HepG2 (cell line): ENCODE measurements at regions not wholly inside any gene's neighbourhood (a gene's known extent, or its start where the extent isn't known, plus 50 kb on each side); places are given as distances from the start of the nearest gene placed in this dataset.
A peak's percentile ranks its signal among the peaks of the same experiment; 100 is the strongest.

Experiments
- FOXK1 ChIP-seq: sonication (generic); formaldehyde crosslinking; IDR thresholded peaks from 2 replicates; pipeline ENCODE4 v1.4.0; 2020; ENCODE audit warnings: low read depth, missing genetic modification reagents, borderline replicate concordance
- HDAC2 ChIP-seq: sonication (generic); formaldehyde crosslinking; IDR thresholded peaks from 2 replicates; pipeline ENCODE4 v1.4.0; 2020; ENCODE audit warnings: missing genetic modification reagents
- HNF4G ChIP-seq, 2 experiments: sonication (generic) in 1 of 2; formaldehyde crosslinking in 1 of 2; IDR thresholded peaks; 2 replicates each; pipeline versions ENCODE4 v1.4.0 to v1.6.1; 2011 to 2020; ENCODE audit warnings: borderline replicate concordance in 2 of 2, low read depth in 2 of 2, mild to moderate bottlenecking in 2 of 2, low read length in 1 of 2, missing genetic modification reagents in 1 of 2, moderate library complexity in 1 of 2
- KDM1A ChIP-seq: IDR thresholded peaks from 2 replicates; pipeline ENCODE4 v1.6.1; 2016; ENCODE audit warnings: missing compliant biosample characterization
- MTERF4 ChIP-seq: sonication (generic); formaldehyde crosslinking; IDR thresholded peaks from 2 replicates; pipeline ENCODE4 v1.8.0; 2023; ENCODE audit warnings: mild to moderate bottlenecking, missing genetic modification reagents
- NFYB ChIP-seq: sonication (generic); formaldehyde crosslinking; IDR thresholded peaks from 2 replicates; pipeline ENCODE4 v1.4.0; 2020; ENCODE audit warnings: missing genetic modification reagents
- NR3C1 ChIP-seq: sonication (generic); formaldehyde crosslinking; IDR thresholded peaks from 2 replicates; pipeline ENCODE4 v1.4.0; 2020; ENCODE audit warnings: missing genetic modification reagents
- SIX1 ChIP-seq: sonication (generic); formaldehyde crosslinking; IDR thresholded peaks from 2 replicates; pipeline ENCODE4 v1.4.0; 2020; ENCODE audit warnings: missing genetic modification reagents, borderline replicate concordance
- SMAD1 ChIP-seq: sonication (generic); formaldehyde crosslinking; IDR thresholded peaks from 2 replicates; pipeline ENCODE4 v1.4.0; 2020; ENCODE audit warnings: missing genetic modification reagents, low read depth, mild to moderate bottlenecking, borderline replicate concordance
- UBTF ChIP-seq: sonication (generic); formaldehyde crosslinking; IDR thresholded peaks from 2 replicates; pipeline ENCODE4 v1.4.0; 2020; ENCODE audit warnings: mild to moderate bottlenecking, missing genetic modification reagents
- ZNF225 ChIP-seq: sonication (generic); formaldehyde crosslinking; IDR thresholded peaks from 2 replicates; pipeline ENCODE4 v1.4.0; 2020; ENCODE audit warnings: mild to moderate bottlenecking, missing genetic modification reagents
- ZNF572 ChIP-seq: sonication (generic); formaldehyde crosslinking; IDR thresholded peaks from 2 replicates; pipeline ENCODE4 v1.5.1; 2020; ENCODE audit warnings: mild to moderate bottlenecking, missing genetic modification reagents
- ZNF816 ChIP-seq: sonication (generic); formaldehyde crosslinking; IDR thresholded peaks from 2 replicates; pipeline ENCODE4 v1.8.0; 2022; ENCODE audit warnings: missing genetic modification reagents, mild to moderate bottlenecking, borderline replicate concordance
- TF ChIP-seq, protein P1 (sequence below): sonication (generic); formaldehyde crosslinking; IDR thresholded peaks from 2 replicates; pipeline ENCODE4 v1.8.1; 2023; ENCODE audit warnings: mild to moderate bottlenecking, missing genetic modification reagents
- TF ChIP-seq, protein P2 (sequence below): sonication (generic); formaldehyde crosslinking; IDR thresholded peaks from 2 replicates; pipeline ENCODE4 v1.8.1; 2023; ENCODE audit warnings: mild to moderate bottlenecking, missing genetic modification reagents
- TF ChIP-seq, protein P3 (sequence below): sonication (generic); formaldehyde crosslinking; IDR thresholded peaks from 2 replicates; pipeline ENCODE4 v1.4.0; 2020; ENCODE audit warnings: missing genetic modification reagents, borderline replicate concordance
- TF ChIP-seq, protein P4 (sequence below): IDR thresholded peaks from 2 replicates; pipeline ENCODE4 v1.6.1; 2016; ENCODE audit warnings: low read depth, control low read depth

- TF ChIP-seq UBTF = no peak
- peak; percentile 79; the same call in 1 of the 2 replicates for TF ChIP-seq KDM1A
- TF ChIP-seq ZNF225 (CRISPR knock-in tag) = no peak
- TF ChIP-seq, protein P1, sequence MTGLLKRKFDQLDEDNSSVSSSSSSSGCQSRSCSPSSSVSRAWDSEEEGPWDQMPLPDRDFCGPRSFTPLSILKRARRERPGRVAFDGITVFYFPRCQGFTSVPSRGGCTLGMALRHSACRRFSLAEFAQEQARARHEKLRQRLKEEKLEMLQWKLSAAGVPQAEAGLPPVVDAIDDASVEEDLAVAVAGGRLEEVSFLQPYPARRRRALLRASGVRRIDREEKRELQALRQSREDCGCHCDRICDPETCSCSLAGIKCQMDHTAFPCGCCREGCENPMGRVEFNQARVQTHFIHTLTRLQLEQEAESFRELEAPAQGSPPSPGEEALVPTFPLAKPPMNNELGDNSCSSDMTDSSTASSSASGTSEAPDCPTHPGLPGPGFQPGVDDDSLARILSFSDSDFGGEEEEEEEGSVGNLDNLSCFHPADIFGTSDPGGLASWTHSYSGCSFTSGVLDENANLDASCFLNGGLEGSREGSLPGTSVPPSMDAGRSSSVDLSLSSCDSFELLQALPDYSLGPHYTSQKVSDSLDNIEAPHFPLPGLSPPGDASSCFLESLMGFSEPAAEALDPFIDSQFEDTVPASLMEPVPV = no peak
- no peak for TF ChIP-seq NR3C1 (CRISPR knock-in tag)
- peak; percentile 92 for TF ChIP-seq HNF4G (IDR thresholded peaks at IDR 0.05; ENCODE audit: borderline replicate concordance, low read depth, low read length)
- peak; percentile 85 for TF ChIP-seq HNF4G (CRISPR knock-in tag; IDR thresholded peaks at IDR 0.05; ENCODE audit: borderline replicate concordance, low read depth)
- TF ChIP-seq, protein P2, sequence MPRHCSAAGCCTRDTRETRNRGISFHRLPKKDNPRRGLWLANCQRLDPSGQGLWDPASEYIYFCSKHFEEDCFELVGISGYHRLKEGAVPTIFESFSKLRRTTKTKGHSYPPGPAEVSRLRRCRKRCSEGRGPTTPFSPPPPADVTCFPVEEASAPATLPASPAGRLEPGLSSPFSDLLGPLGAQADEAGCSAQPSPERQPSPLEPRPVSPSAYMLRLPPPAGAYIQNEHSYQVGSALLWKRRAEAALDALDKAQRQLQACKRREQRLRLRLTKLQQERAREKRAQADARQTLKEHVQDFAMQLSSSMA = no peak
- TF ChIP-seq, protein P3, sequence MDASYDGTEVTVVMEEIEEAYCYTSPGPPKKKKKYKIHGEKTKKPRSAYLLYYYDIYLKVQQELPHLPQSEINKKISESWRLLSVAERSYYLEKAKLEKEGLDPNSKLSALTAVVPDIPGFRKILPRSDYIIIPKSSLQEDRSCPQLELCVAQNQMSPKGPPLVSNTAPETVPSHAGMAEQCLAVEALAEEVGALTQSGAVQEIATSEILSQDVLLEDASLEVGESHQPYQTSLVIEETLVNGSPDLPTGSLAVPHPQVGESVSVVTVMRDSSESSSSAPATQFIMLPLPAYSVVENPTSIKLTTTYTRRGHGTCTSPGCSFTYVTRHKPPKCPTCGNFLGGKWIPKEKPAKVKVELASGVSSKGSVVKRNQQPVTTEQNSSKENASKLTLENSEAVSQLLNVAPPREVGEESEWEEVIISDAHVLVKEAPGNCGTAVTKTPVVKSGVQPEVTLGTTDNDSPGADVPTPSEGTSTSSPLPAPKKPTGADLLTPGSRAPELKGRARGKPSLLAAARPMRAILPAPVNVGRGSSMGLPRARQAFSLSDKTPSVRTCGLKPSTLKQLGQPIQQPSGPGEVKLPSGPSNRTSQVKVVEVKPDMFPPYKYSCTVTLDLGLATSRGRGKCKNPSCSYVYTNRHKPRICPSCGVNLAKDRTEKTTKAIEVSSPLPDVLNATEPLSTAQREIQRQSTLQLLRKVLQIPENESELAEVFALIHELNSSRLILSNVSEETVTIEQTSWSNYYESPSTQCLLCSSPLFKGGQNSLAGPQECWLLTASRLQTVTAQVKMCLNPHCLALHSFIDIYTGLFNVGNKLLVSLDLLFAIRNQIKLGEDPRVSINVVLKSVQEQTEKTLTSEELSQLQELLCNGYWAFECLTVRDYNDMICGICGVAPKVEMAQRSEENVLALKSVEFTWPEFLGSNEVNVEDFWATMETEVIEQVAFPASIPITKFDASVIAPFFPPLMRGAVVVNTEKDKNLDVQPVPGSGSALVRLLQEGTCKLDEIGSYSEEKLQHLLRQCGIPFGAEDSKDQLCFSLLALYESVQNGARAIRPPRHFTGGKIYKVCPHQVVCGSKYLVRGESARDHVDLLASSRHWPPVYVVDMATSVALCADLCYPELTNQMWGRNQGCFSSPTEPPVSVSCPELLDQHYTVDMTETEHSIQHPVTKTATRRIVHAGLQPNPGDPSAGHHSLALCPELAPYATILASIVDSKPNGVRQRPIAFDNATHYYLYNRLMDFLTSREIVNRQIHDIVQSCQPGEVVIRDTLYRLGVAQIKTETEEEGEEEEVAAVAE (CRISPR knock-in tag) = no peak
- TF ChIP-seq, protein P4, sequence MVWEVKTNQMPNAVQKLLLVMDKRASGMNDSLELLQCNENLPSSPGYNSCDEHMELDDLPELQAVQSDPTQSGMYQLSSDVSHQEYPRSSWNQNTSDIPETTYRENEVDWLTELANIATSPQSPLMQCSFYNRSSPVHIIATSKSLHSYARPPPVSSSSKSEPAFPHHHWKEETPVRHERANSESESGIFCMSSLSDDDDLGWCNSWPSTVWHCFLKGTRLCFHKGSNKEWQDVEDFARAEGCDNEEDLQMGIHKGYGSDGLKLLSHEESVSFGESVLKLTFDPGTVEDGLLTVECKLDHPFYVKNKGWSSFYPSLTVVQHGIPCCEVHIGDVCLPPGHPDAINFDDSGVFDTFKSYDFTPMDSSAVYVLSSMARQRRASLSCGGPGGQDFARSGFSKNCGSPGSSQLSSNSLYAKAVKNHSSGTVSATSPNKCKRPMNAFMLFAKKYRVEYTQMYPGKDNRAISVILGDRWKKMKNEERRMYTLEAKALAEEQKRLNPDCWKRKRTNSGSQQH = no peak
- TF ChIP-seq MTERF4 (CRISPR knock-in tag) = no peak
- TF ChIP-seq HDAC2 = 0 out of 2 replicates have a peak, but pooled peaks have one; percentile 38
- no peak for TF ChIP-seq SIX1 (CRISPR knock-in tag)
- TF ChIP-seq NFYB = no peak
- TF ChIP-seq ZNF572 (CRISPR knock-in tag) = no peak
- TF ChIP-seq FOXK1 (CRISPR knock-in tag) = peak; percentile 68; the same call in 1 of the 2 replicates
- no peak for TF ChIP-seq ZNF816
- TF ChIP-seq SMAD1 = no peak
Measured at GRCh38 chr10:91705948-91706670, 73.2 kb upstream of the PPP1R3C start (continued).
